Karpas-422 (cell line): ENCODE measurements at regions not wholly inside any gene's neighbourhood (a gene's known extent, or its start where the extent isn't known, plus 50 kb on each side); places are given as distances from the start of the nearest gene placed in this dataset.

Experiments used
- DNase-seq: peaks from one replicate; pipeline ENCODE4 v3.0.0-alpha.2; 2015
- H2AFZ ChIP-seq: fragments of 200-600 bp; sonication (generic); 2 replicates; pipeline ENCODE4 v1.6.1; 2014; ENCODE audit warnings: antibody characterized with exemption, low read length, mixed read lengths
- H3K27ac ChIP-seq: fragments of 200-600 bp; sonication (generic); 2 replicates; pipeline ENCODE4 v1.5.1; 2014; ENCODE audit warnings: mild to moderate bottlenecking, low read length, moderate library complexity
- H3K27me3 ChIP-seq: fragments of 200-600 bp; sonication (generic); 2 replicates; pipeline ENCODE4 v1.6.1; 2014; ENCODE audit warnings: low read length, mixed read lengths
- H3K36me3 ChIP-seq: fragments of 200-600 bp; sonication (generic); 2 replicates; pipeline ENCODE4 v1.6.1; 2014; ENCODE audit warnings: low read length, mixed read lengths; ENCODE audit not compliant: insufficient read depth
- H3K4me1 ChIP-seq: fragments of 200-600 bp; sonication (generic); 2 replicates; pipeline ENCODE4 v1.6.1; 2014; ENCODE audit warnings: mild to moderate bottlenecking, low read length, mixed read lengths
- H3K4me2 ChIP-seq: fragments of 200-600 bp; sonication (generic); 2 replicates; pipeline ENCODE4 v1.6.1; 2014; ENCODE audit warnings: low read length, low read depth, mild to moderate bottlenecking; ENCODE audit not compliant: poor library complexity, severe bottlenecking
- H3K4me3 ChIP-seq: fragments of 200-600 bp; sonication (generic); 2 replicates; pipeline ENCODE4 v1.5.1; 2014; ENCODE audit warnings: mild to moderate bottlenecking, antibody characterized with exemption, low read length, mixed read lengths
- H3K79me2 ChIP-seq: fragments of 200-600 bp; sonication (generic); 2 replicates; pipeline ENCODE4 v1.6.1; 2014; ENCODE audit warnings: mild to moderate bottlenecking, low read length, mixed read lengths
- H3K9ac ChIP-seq: fragments of 200-600 bp; sonication (generic); 2 replicates; pipeline ENCODE4 v1.6.0; 2014; ENCODE audit warnings: low read length
- H3K9me2 ChIP-seq: fragments of 200-600 bp; sonication (generic), shearing (Covaris generic); replicated peaks from 2 replicates; pipeline ENCODE4 v1.6.0; 2014; ENCODE audit warnings: mild to moderate bottlenecking, low read length, moderate library complexity; ENCODE audit not compliant: insufficient read depth
- H3K9me3 ChIP-seq: fragments of 300-700, 200-600 bp; sonication (generic); 2 replicates; pipeline ENCODE4 v1.6.1; 2014; ENCODE audit warnings: low read length, mixed read lengths
- H4K20me1 ChIP-seq: fragments of 200-600 bp; sonication (generic); 2 replicates; pipeline ENCODE4 v1.6.1; 2014; ENCODE audit warnings: mild to moderate bottlenecking, antibody characterized with exemption, low read length, low read depth; ENCODE audit not compliant: insufficient read depth

DNA sequence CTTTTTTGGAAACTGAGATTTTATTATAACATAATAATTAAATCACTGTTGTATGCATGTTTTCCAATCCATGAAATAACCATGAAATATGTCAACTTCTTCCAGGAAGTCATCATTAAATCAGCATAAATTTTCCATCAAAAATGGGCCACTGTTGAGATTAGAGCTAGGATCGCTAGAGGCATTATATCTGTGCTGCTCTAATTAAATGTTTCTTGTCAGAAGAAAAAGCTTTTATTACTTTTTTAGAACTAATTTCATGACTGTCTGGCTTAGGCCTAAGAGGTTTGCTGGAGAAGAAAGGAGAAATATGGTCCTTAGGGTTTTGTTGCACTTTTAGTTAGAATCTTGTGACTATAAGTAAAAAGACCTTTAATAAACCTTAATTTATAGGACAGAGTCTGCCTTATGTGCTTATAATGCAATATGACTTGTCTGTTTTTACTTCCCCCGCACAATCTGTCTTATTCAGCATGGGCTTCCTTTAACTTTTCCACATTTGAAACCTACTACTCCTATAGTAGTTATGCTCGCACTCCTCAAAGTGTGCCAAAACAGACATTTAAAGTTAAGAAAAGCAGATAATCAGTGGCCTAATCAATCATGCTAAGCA, 363.4 kb upstream of the GCFC2 start:
- Histone ChIP-seq H3K9me2 (0 out of 2 replicates have a peak, but pooled peaks cover 3% of the 10 kb centered on the region), H3K79me2 (no peaks in the 10 kb centered on the region), H3K27me3 (peaks cover 3% of the 10 kb centered on the region; the same call in 1 of the 2 replicates), H4K20me1 (no peaks in the 10 kb centered on the region), H3K36me3 (no peaks in the 10 kb centered on the region), H3K9ac (no peak overlapping the region), H3K4me3 (no peak overlapping the region), H3K4me1 (no peaks in the 10 kb centered on the region), H2AFZ (no peak overlapping the region), H3K27ac (no peak overlapping the region), H3K4me2 (no peak overlapping the region), H3K9me3 (peaks cover 8% of the 10 kb centered on the region)
- DNase-seq, result no peak

- 0 out of 2 replicates have a peak, but pooled peaks cover 3% of the 10 kb centered on the region for H3K9me2 ChIP-seq
- H4K20me1 ChIP-seq, result no peaks in the 10 kb centered on the region
- H3K9me3 ChIP-seq, result peaks cover 14% of the 10 kb centered on the region
- H3K4me3 ChIP-seq, result no peak overlapping the region
- no peak overlapping the region for H3K27ac ChIP-seq
- no peak for DNase-seq
- H3K9ac ChIP-seq, result no peak overlapping the region
- H3K4me2 ChIP-seq, result no peak overlapping the region
- H3K36me3 ChIP-seq, result no peaks in the 10 kb centered on the region
- no peaks in the 10 kb centered on the region for H3K79me2 ChIP-seq
- H3K27me3 ChIP-seq, result no peaks in the 10 kb centered on the region
- no peak overlapping the region for H2AFZ ChIP-seq
- H3K4me1 ChIP-seq, result no peaks in the 10 kb centered on the region
Measured at GRCh38 chr2:76050196-76050595, 339.5 kb upstream of the GCFC2 start.

- Histone ChIP-seq H3K4me2 (no peak overlapping the region), H2AFZ (no peak overlapping the region), H3K9me2 (no peaks in the 10 kb centered on the region), H3K79me2 (no peaks in the 10 kb centered on the region), H3K36me3 (no peaks in the 10 kb centered on the region), H3K27me3 (no peaks in the 10 kb centered on the region), H3K4me1 (no peaks in the 10 kb centered on the region), H3K9me3 (peaks cover 7% of the 10 kb centered on the region), H3K27ac (no peak overlapping the region), H3K4me3 (no peak overlapping the region), H4K20me1 (no peaks in the 10 kb centered on the region), H3K9ac (no peak overlapping the region)
- DNase-seq, result no peak
Measured at GRCh38 chr2:76044701-76045100, 334.0 kb upstream of the GCFC2 start.

DNA sequence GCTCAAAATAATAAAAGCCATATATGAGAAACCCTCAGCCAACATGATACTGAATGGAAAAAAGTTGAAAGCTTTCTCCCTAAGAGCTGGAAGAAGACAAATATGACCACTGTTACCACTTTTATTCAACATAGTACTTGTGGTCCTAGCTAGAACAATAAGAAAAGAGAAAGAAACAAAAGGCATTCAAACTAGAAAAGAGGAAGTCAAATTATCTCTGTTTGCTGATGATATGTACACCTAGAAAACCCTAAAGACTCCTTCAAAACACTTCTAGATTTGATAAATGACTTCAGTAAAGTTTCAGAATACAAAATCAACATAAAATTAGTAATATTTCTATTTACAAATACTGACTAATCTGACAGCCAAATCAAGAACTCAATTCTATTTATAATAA, 328.8 kb upstream of the GCFC2 start:
- no peak for DNase-seq
- Histone ChIP-seq H4K20me1 (no peaks in the 10 kb centered on the region), H3K4me2 (no peak overlapping the region), H3K36me3 (no peaks in the 10 kb centered on the region), H3K27ac (no peak overlapping the region), H3K9me2 (peaks cover 2% of the 10 kb centered on the region), H3K9ac (no peak overlapping the region), H3K9me3 (peaks cover 4% of the 10 kb centered on the region; the same call in 1 of the 2 replicates), H3K4me3 (no peak overlapping the region), H3K4me1 (no peaks in the 10 kb centered on the region), H2AFZ (no peak overlapping the region), H3K79me2 (no peaks in the 10 kb centered on the region), H3K27me3 (no peaks in the 10 kb centered on the region)

DNA sequence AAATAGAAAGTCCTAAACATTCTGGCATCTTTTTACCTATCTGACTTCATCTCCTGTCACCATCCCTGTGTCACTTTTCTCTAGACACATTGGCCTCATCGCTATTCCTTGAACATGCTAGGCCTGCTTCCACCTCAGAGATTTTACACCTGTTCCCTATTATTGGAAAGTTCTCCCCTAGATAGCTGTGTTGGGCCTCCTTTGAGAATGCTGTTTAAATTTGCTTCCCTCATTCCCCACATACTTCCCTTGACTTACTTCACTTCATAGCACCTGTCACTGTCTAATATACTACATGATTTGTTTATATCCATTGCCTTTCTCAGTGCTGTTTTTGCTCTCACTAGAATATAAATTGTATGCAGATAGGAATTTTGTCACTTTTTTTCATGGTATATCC, 317.0 kb upstream of the GCFC2 start:
- no peaks in the 10 kb centered on the region for H3K79me2 ChIP-seq
- H4K20me1 ChIP-seq, result no peaks in the 10 kb centered on the region
- H2AFZ ChIP-seq, result no peak overlapping the region
- H3K4me1 ChIP-seq, result no peaks in the 10 kb centered on the region
- H3K27ac ChIP-seq, result no peak overlapping the region
- no peaks in the 10 kb centered on the region for H3K27me3 ChIP-seq
- H3K9me2 ChIP-seq, result no peaks in the 10 kb centered on the region
- H3K36me3 ChIP-seq, result no peaks in the 10 kb centered on the region
- DNase-seq, result no peak
- no peak overlapping the region for H3K4me2 ChIP-seq
- H3K9ac ChIP-seq, result no peak overlapping the region
- no peak overlapping the region for H3K4me3 ChIP-seq
- peaks cover 26% of the 10 kb centered on the region for H3K9me3 ChIP-seq

GRCh38 chr2:76019128-76019527, 308.4 kb upstream of the GCFC2 start:
- H3K27ac ChIP-seq, result no peak overlapping the region
- H2AFZ ChIP-seq, result no peak overlapping the region
- DNase-seq, result no peak
- H3K9me2 ChIP-seq, result no peaks in the 10 kb centered on the region
- no peak overlapping the region for H3K4me2 ChIP-seq
- no peak overlapping the region for H3K4me3 ChIP-seq
- no peaks in the 10 kb centered on the region for H3K79me2 ChIP-seq
- H3K27me3 ChIP-seq, result no peaks in the 10 kb centered on the region
- no peaks in the 10 kb centered on the region for H3K4me1 ChIP-seq
- H3K9me3 ChIP-seq, result peaks cover 5% of the 10 kb centered on the region
- H4K20me1 ChIP-seq, result no peaks in the 10 kb centered on the region
- H3K9ac ChIP-seq, result no peak overlapping the region
- no peaks in the 10 kb centered on the region for H3K36me3 ChIP-seq

DNA sequence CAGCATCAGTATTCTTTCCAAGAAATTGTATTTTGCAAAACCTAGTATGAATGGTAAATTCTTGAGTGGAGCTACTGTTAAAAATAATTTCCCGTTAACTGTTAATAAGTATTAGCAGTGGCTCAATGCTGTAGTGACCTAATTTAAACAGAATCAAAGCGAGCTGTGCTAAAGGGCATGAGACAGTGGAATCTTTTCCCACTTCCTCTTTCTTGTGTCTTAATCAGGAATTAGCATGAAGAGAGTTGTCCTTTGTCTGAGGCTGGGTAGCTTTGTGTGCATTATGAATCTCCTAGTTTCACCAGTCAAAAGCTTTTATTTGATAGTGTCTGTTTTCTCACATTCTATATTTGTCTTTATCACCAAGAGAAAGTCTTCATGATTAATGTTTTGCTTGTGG, 298.8 kb upstream of the GCFC2 start:
- H3K4me1 ChIP-seq, result no peaks in the 10 kb centered on the region

GRCh38 chr2:76008001-76008702, 297.4 kb upstream of the GCFC2 start:
- H2AFZ ChIP-seq, result no peak overlapping the region
- H3K9me3 ChIP-seq, result no peaks in the 10 kb centered on the region
- DNase-seq, result no peak

More for the DNA sequence above, 298.8 kb upstream of the GCFC2 start:
- H3K4me2 ChIP-seq, result no peak overlapping the region
- no peaks in the 10 kb centered on the region for H3K36me3 ChIP-seq
- no peaks in the 10 kb centered on the region for H3K9me2 ChIP-seq
- H3K27me3 ChIP-seq, result no peaks in the 10 kb centered on the region
- DNase-seq, result no peak
- H3K9ac ChIP-seq, result no peak overlapping the region
- H2AFZ ChIP-seq, result no peak overlapping the region
- no peaks in the 10 kb centered on the region for H3K9me3 ChIP-seq
- H3K79me2 ChIP-seq, result no peaks in the 10 kb centered on the region
- H3K27ac ChIP-seq, result no peak overlapping the region
- no peaks in the 10 kb centered on the region for H4K20me1 ChIP-seq
- H3K4me3 ChIP-seq, result no peak overlapping the region

More at GRCh38 chr2:76008001-76008702, 297.4 kb upstream of the GCFC2 start:
- Histone ChIP-seq H3K27me3 (no peaks in the 10 kb centered on the region), H3K9ac (no peak overlapping the region), H3K79me2 (no peaks in the 10 kb centered on the region), H3K4me1 (no peaks in the 10 kb centered on the region), H3K4me2 (no peak overlapping the region), H3K36me3 (no peaks in the 10 kb centered on the region), H4K20me1 (no peaks in the 10 kb centered on the region), H3K27ac (no peak overlapping the region), H3K9me2 (no peaks in the 10 kb centered on the region), H3K4me3 (no peak overlapping the region)
